HepG2 (cell line): ENCODE measurements at regions not wholly inside any gene's neighbourhood (a gene's known extent, or its start where the extent isn't known, plus 50 kb on each side); places are given as distances from the start of the nearest gene placed in this dataset.

Experiments used
- ATAC-seq: fragments of 200-7000 bp; cut with Tn5 transposase; 3 replicates; pipeline ENCODE4 v1.9.1; 2020; ENCODE audit warnings: mild to moderate bottlenecking, moderate library complexity
- BruUV-seq: library from RNA; stranded (reverse); fragments of 400-500 nt; replicated peaks from 2 replicates; lab custom pipeline; 2021; lab: Mats Ljungman, UMichigan
- CTCF ChIA-PET: fragments of 300-600 bp; formaldehyde crosslinking; extraction: SDS; loops from one replicate; lab custom pipeline; 2021; ENCODE audit warnings: low total read pairs, inconsistent platforms, low intra/inter-chr PET ratio; lab: Yijun Ruan, JAX
- POLR2A ChIA-PET: fragments of 350-600 bp; sonication (Branson Sonifier 250); formaldehyde crosslinking; loops from one replicate; lab custom pipeline; 2020; ENCODE audit warnings: antibody characterized with exemption, inconsistent platforms; lab: Yijun Ruan, JAX
- DNase-seq: peaks from one replicate; pipeline ENCODE4 v3.0.0-alpha.2; 2015; ENCODE audit warnings: low spot score
- FAIRE-seq: peaks from 3 replicates; lab custom pipeline; 2011; peaks lifted over from hg19 to GRCh38; lab: Jason Lieb, UNC
- H2AFZ ChIP-seq: one replicate; pipeline ENCODE4 v1.6.1; 2011; ENCODE audit warnings: low read length, inconsistent platforms
- H3K27ac ChIP-seq: fragments of 300-600 bp; 3 replicates; pipeline ENCODE4 v1.8.0; 2011; ENCODE audit warnings: mixed run types, mild to moderate bottlenecking, mixed read lengths, low read length, inconsistent platforms; ENCODE audit not compliant: insufficient read depth; ENCODE audit errors: extremely low read length
- H3K27me3 ChIP-seq, 2 experiments: fragments of 200-600 bp in 1 of 2; 2 replicates in 1 of 2; 3 replicates in 1 of 2; pipeline versions ENCODE4 v1.6.0 to v1.8.0; 2011; ENCODE audit warnings: low read length in 2 of 2, mild to moderate bottlenecking in 2 of 2, moderate library complexity in 2 of 2, inconsistent platforms in 1 of 2; ENCODE audit not compliant: insufficient read depth in 2 of 2, control insufficient read depth in 1 of 2
- H3K36me3 ChIP-seq, 2 experiments: fragments of 200-600 bp in 1 of 2; replicated peaks in 1 of 2; 2 replicates in 1 of 2; 3 replicates in 1 of 2; pipeline versions ENCODE4 v1.5.1 to v1.8.0; 2011; ENCODE audit warnings: low read length in 2 of 2, inconsistent platforms in 1 of 2; ENCODE audit not compliant: insufficient read depth in 2 of 2, control insufficient read depth in 1 of 2
- H3K4me1 ChIP-seq: 2 replicates; pipeline ENCODE4 v1.5.1; 2012; ENCODE audit warnings: low read length, inconsistent platforms; ENCODE audit not compliant: insufficient read depth
- H3K4me2 ChIP-seq: 2 replicates; pipeline ENCODE4 v1.6.0; 2011; ENCODE audit warnings: low read depth, low read length, inconsistent platforms
- H3K4me3 ChIP-seq, 3 experiments: fragments of 200-600 bp in 1 of 3; sonication (generic), shearing (Covaris generic) in 1 of 3; replicated peaks in 1 of 3; 2 replicates each; pipeline ENCODE4 v1.5.1; 2011 to 2016; ENCODE audit warnings: low read length in 3 of 3, inconsistent platforms in 2 of 3, low read depth in 2 of 3, mild to moderate bottlenecking in 2 of 3, control low read depth in 1 of 3, mixed read lengths in 1 of 3; ENCODE audit not compliant: insufficient read depth in 1 of 3
- H3K79me2 ChIP-seq: one replicate; pipeline ENCODE4 v1.6.1; 2011; ENCODE audit warnings: low read length, inconsistent platforms; ENCODE audit not compliant: insufficient read depth
- H3K9ac ChIP-seq: 2 replicates; pipeline ENCODE4 v1.6.0; 2011; ENCODE audit warnings: mild to moderate bottlenecking, low read depth, low read length, inconsistent platforms; ENCODE audit not compliant: insufficient read depth
- H3K9me3 ChIP-seq: 2 replicates; pipeline ENCODE4 v1.5.1; 2012; ENCODE audit warnings: mild to moderate bottlenecking, low read length
- H4K20me1 ChIP-seq: 2 replicates; pipeline ENCODE4 v1.6.0; 2011; ENCODE audit warnings: inconsistent platforms, mild to moderate bottlenecking, low read length, moderate library complexity; ENCODE audit not compliant: insufficient read depth
- ATM ChIP-seq: fragments of 450-650 bp; IDR thresholded peaks from 2 replicates; pipeline ENCODE4 v1.7.1; 2017; ENCODE audit warnings: mild to moderate bottlenecking, borderline replicate concordance
- HDAC1 ChIP-seq: sonication (generic); formaldehyde crosslinking; IDR thresholded peaks from 2 replicates; pipeline ENCODE4 v1.5.1; 2020; ENCODE audit warnings: mild to moderate bottlenecking, missing genetic modification reagents
- HNF1A ChIP-seq, 2 experiments: sonication (generic) in 1 of 2; formaldehyde crosslinking in 1 of 2; IDR thresholded peaks; 2 replicates each; pipeline versions ENCODE4 v1.4.0 to v1.6.1; 2016 to 2020; ENCODE audit warnings: borderline replicate concordance in 1 of 2, low read depth in 1 of 2, mild to moderate bottlenecking in 1 of 2, missing genetic modification reagents in 1 of 2
- ISX ChIP-seq: sonication (generic); formaldehyde crosslinking; conservative IDR thresholded peaks from 2 replicates; pipeline ENCODE4 v1.5.0; 2020; ENCODE audit warnings: missing genetic modification reagents
- JUND ChIP-seq: sonication (generic); formaldehyde crosslinking; IDR thresholded peaks from 2 replicates; pipeline ENCODE4 v1.8.0; 2022; ENCODE audit warnings: mild to moderate bottlenecking, missing genetic modification reagents
- RBAK ChIP-seq: sonication (generic); formaldehyde crosslinking; IDR thresholded peaks from 2 replicates; pipeline ENCODE4 v1.5.1; 2020; ENCODE audit warnings: mild to moderate bottlenecking, missing genetic modification reagents
- SKIL ChIP-seq: sonication (generic); formaldehyde crosslinking; IDR thresholded peaks from 2 replicates; pipeline ENCODE4 v1.8.0; 2022; ENCODE audit warnings: missing genetic modification reagents, mild to moderate bottlenecking, moderate library complexity, borderline replicate concordance
- WIZ ChIP-seq: sonication (generic); formaldehyde crosslinking; IDR thresholded peaks from 2 replicates; pipeline ENCODE4 v1.5.1; 2020; ENCODE audit warnings: mild to moderate bottlenecking, missing genetic modification reagents
- ZBTB46 ChIP-seq: sonication (generic); formaldehyde crosslinking; IDR thresholded peaks from 2 replicates; pipeline ENCODE4 v1.4.0; 2020; ENCODE audit warnings: mild to moderate bottlenecking, missing genetic modification reagents, borderline replicate concordance
- ZKSCAN5 ChIP-seq: sonication (generic); formaldehyde crosslinking; IDR thresholded peaks from 2 replicates; pipeline ENCODE4 v1.5.1; 2020; ENCODE audit warnings: mild to moderate bottlenecking, missing genetic modification reagents
- ZNF235 ChIP-seq: sonication (generic); formaldehyde crosslinking; IDR thresholded peaks from 2 replicates; pipeline ENCODE4 v1.8.1; 2023; ENCODE audit warnings: mild to moderate bottlenecking, missing genetic modification reagents, borderline replicate concordance
- ZNF281 ChIP-seq: sonication (generic); formaldehyde crosslinking; IDR thresholded peaks from 2 replicates; pipeline ENCODE4 v1.4.0; 2020; ENCODE audit warnings: missing genetic modification reagents, borderline replicate concordance
- ZNF615 ChIP-seq: sonication (generic); formaldehyde crosslinking; IDR thresholded peaks from 2 replicates; pipeline ENCODE4 v1.5.0; 2020; ENCODE audit warnings: mild to moderate bottlenecking, missing genetic modification reagents, borderline replicate concordance
- ZNF816 ChIP-seq: sonication (generic); formaldehyde crosslinking; IDR thresholded peaks from 2 replicates; pipeline ENCODE4 v1.8.0; 2022; ENCODE audit warnings: missing genetic modification reagents, mild to moderate bottlenecking, borderline replicate concordance
- WGBS: methylation state at CpG from one replicate; pipeline ENCODE4 v1.1.6; 2017; ENCODE audit warnings: low lambda C conversion rate; 5-methylcytosine and 5-hydroxymethylcytosine counted together
- in situ Hi-C: cut with HindIII; loops from 2 replicates; pipeline ENCODE4 v1.10.0; 2017; ENCODE audit warnings: low pct_unique_long_range_greater_than_20kb; ENCODE audit not compliant: extremely low pct_ligation_motif_present
- intact Hi-C: fragments of 100-400 bp; cut with micrococcal nuclease; formaldehyde crosslinking; loops from one replicate; pipeline ENCODE4 v1.10.0; 2022; ENCODE audit not compliant: unreplicated experiment

- ATAC-seq (no peak), FAIRE-seq (no peak), DNase-seq (no peak)
- 15% methylated on average over 11 of the region's 11 CpGs for WGBS
- Histone ChIP-seq H3K79me2 (no peaks in the 10 kb centered on the region), H3K27me3 (peaks cover 0 to 26% of the 10 kb centered on the region in 2 experiments; a peak in 3 of 5 replicates), H3K4me1 (peaks cover 26% of the 10 kb centered on the region), H3K36me3 (no peaks in the 10 kb centered on the region), H4K20me1 (no peaks in the 10 kb centered on the region; the same call in 1 of the 2 replicates), H3K4me2 (no peak overlapping the region), H3K9me3 (no peaks in the 10 kb centered on the region), H3K9ac (no peak overlapping the region), H3K4me3 (no peak overlapping the region), H2AFZ (no peak overlapping the region), H3K27ac (no peak overlapping the region)
- in situ Hi-C loops (no loop called here), intact Hi-C loops (no loop called here)
- ChIA-PET CTCF (no interaction called here), POLR2A (no interaction called here)
- no TSS peak for BruUV-seq
- no peak for TF ChIP-seq ATM
- no peak for TF ChIP-seq ZNF235 (CRISPR knock-in tag)
- TF ChIP-seq RBAK (CRISPR knock-in tag), result no peak
- no peak for TF ChIP-seq HNF1A (IDR thresholded peaks at IDR 0.05; ENCODE audit: low read depth)
- TF ChIP-seq HNF1A (CRISPR knock-in tag; IDR thresholded peaks at IDR 0.05; ENCODE audit: borderline replicate concordance), result no peak
- no peak for TF ChIP-seq ISX
- no peak for TF ChIP-seq JUND (CRISPR knock-in tag)
- no peak for TF ChIP-seq ZKSCAN5 (CRISPR knock-in tag)
- no peak for TF ChIP-seq ZNF281 (CRISPR knock-in tag)
- no peak for TF ChIP-seq ZNF615 (CRISPR knock-in tag)
- no peak for TF ChIP-seq HDAC1
- TF ChIP-seq ZNF816 (CRISPR knock-in tag), result no peak
- TF ChIP-seq WIZ (CRISPR knock-in tag), result no peak
- no peak for TF ChIP-seq ZBTB46
- no peak for TF ChIP-seq SKIL (CRISPR knock-in tag)
These were observed 143.9 kb upstream of the NCOR2 start for GRCh38 chr12:124711344-124711743.
